ENCODE measurements at regions not wholly inside any gene's neighbourhood (a gene's known extent, or its start where the extent isn't known, plus 50 kb on each side); places are given as distances from the start of the nearest gene placed in this dataset.

DNA sequence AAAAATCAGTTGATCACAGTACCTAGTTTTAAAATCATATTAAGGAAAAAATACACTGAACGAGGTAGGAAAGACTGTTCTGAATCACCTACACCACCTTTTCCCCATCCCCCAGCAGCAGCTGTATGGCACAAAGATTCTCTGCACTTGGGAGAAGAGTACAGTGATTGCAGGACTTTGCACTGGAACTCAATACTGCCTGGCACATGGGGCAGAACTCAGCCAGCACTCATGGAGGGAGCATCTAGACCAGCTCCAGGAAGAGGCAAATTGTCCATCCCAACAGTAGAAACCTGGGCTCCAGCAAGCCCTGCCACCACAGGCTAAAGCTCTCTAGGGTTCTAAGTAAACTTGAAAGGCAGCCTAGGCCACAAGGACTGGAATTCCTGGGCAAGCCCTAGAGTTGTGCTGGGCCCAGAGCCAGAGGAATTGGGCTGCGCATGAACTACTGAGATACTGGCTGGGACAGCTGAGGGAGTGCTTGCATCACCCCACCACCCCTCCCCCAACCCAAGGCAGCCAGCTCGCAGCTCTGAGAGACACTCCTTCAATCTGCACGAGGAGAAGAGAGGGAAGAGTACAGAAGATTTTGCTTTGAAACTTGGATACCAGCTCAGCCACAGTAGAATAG is 654.4 kb upstream of the CDH6 start:
- TF ChIP-seq, protein P1, sequence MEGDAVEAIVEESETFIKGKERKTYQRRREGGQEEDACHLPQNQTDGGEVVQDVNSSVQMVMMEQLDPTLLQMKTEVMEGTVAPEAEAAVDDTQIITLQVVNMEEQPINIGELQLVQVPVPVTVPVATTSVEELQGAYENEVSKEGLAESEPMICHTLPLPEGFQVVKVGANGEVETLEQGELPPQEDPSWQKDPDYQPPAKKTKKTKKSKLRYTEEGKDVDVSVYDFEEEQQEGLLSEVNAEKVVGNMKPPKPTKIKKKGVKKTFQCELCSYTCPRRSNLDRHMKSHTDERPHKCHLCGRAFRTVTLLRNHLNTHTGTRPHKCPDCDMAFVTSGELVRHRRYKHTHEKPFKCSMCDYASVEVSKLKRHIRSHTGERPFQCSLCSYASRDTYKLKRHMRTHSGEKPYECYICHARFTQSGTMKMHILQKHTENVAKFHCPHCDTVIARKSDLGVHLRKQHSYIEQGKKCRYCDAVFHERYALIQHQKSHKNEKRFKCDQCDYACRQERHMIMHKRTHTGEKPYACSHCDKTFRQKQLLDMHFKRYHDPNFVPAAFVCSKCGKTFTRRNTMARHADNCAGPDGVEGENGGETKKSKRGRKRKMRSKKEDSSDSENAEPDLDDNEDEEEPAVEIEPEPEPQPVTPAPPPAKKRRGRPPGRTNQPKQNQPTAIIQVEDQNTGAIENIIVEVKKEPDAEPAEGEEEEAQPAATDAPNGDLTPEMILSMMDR (IDR thresholded peaks at IDR 0.05; ENCODE audit: control insufficient read depth, insufficient read depth, low read depth, low read length, missing control alignments): no peak
- H3K4me3 ChIP-seq (ENCODE audit: control insufficient read depth, low read depth, low read length): no peak overlapping the region
- DNase-seq (ENCODE audit: low read depth): no peak

DNA sequence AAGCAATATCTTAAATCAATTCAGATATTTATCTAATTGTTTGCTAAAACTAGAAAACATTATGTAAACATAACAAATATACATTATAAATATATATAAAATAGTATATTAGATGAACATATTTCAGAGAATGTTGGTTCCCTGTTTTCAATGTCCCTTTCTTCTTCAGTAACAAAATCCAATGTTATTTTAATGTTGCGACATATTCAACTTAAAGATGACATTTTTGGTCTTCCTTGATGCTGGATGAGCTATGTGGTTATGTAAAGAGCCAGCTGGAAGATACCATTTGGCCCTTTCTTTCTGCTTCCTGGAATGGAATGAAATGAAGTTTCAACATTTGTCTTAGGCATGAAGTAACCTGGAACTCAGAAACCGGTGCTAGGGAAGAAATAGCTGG is 668.1 kb upstream of the CDH6 start:
- H3K4me3 ChIP-seq (ENCODE audit: control insufficient read depth, low read depth, low read length): no peak overlapping the region
- TF ChIP-seq, protein P1 (IDR thresholded peaks at IDR 0.05; ENCODE audit: control insufficient read depth, insufficient read depth, low read depth, low read length, missing control alignments): no peak
- no peak for DNase-seq (ENCODE audit: low read depth)

DNA sequence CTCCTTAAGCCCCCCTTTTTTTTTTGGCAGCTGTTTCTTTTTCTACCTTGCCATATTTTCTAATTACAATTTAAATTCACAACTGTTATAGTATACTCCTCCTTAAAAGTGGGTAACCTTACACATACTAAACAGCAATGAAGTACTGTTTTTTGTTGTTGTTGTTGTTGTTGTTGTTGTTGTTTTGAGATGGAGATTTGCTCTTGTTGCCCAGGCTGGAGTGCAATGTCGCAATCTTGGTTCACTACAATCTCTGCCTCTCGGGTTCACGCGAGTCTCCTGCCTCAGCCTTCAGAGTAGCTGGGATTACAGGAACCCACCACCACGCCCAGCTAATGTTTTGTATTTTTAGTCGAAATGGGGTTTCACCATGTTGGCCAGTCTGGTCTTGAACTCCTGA is 669.1 kb upstream of the CDH6 start:
- no peak for DNase-seq (ENCODE audit: low read depth)
- TF ChIP-seq, protein P1 (IDR thresholded peaks at IDR 0.05; ENCODE audit: control insufficient read depth, insufficient read depth, low read depth, low read length, missing control alignments): no peak
- no peak overlapping the region for H3K4me3 ChIP-seq (ENCODE audit: control insufficient read depth, low read depth, low read length)

DNA sequence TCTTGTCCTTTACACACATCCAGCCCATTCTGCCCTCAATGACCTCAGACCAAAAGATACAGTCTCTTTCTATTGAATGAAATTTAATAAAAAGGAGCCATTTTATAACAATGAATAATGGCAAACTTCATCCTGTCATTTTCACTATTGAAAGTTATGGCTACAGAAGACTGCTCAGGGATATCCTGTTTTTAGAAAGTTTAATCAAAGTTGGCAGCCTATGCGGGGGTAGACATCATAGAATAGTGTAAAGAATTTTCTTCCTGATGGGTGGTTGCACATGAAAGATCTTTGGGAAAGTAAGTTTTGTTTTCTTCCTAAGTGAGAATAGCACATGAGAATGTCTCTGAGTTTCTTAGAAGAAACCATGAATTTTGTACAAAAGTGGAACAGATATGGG is 670.4 kb upstream of the CDH6 start:
- DNase-seq (ENCODE audit: low read depth): no peak
- H3K4me3 ChIP-seq (ENCODE audit: control insufficient read depth, low read depth, low read length): no peak overlapping the region
- TF ChIP-seq, protein P1 (IDR thresholded peaks at IDR 0.05; ENCODE audit: control insufficient read depth, insufficient read depth, low read depth, low read length, missing control alignments): no peak

DNA sequence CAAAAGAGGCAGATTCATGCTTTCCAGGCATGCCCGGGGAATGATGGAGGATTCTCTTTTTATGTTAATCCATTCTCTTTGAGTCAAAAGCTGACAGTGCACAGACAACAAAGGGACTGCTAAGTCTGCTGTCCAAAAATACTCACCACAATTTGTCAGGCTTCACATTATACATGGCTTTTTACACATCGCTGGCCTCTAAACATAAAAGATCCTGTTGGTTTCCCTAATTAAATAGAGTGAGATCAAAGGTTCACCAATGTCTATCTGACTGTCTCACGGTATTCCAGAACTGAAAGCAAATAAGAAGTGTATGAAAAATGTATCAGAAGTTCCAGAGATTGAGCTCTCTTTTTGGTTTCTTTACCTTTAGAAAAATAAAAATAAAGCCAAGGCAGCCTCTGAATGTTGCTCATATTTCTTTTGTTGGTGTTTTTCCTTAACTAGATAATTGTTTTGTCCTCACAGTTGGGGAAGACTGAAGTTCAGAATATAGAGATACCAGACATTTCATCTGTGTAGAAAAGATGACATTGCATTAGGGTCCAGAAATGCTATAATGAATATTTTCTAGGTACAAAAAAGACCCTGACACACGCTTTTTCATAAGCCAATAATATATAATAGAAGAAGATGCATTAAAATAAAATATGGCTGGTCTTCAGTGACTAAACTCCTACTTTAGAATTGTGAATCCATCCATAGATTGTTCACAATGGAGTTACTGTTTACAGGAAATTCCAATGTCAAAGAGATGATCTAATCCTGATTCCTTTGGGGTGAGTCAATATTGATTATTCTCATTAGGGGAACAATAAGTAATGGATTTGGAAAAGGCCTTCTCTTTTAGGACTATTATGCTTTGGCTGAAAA is 688.2 kb upstream of the CDH6 start:
- TF ChIP-seq, protein P1 (IDR thresholded peaks at IDR 0.05; ENCODE audit: control insufficient read depth, insufficient read depth, low read depth, low read length, missing control alignments): no peak
- no peak for DNase-seq (ENCODE audit: low read depth)
- H3K4me3 ChIP-seq (ENCODE audit: control insufficient read depth, low read depth, low read length): no peak overlapping the region

DNA sequence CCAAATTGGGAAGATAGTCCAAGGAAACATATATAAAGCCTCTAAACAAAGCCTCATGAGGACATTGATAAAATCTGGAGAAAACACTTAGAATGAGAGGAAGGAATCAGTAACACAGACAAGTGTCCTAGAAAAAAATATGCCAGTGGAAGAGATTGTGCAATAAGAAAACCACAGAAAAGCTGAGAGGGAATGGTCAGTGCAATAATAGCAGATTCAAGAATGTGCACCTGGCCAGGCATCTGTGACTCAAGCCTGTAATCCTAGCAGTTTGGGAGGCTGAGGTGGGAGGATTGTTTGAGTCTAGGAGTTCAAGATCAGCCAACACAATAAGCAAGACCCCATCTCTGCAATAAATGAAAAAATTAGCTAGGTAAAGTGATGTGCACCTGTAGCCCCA is 691.2 kb upstream of the CDH6 start:
- TF ChIP-seq, protein P1 (IDR thresholded peaks at IDR 0.05; ENCODE audit: control insufficient read depth, insufficient read depth, low read depth, low read length, missing control alignments): no peak
- DNase-seq (ENCODE audit: low read depth): no peak
- no peak overlapping the region for H3K4me3 ChIP-seq (ENCODE audit: control insufficient read depth, low read depth, low read length)

All from AG09309 (cell line).